ENCODE measurements at regions not wholly inside any gene's neighbourhood (a gene's known extent, or its start where the extent isn't known, plus 50 kb on each side); places are given as distances from the start of the nearest gene placed in this dataset.

DNA sequence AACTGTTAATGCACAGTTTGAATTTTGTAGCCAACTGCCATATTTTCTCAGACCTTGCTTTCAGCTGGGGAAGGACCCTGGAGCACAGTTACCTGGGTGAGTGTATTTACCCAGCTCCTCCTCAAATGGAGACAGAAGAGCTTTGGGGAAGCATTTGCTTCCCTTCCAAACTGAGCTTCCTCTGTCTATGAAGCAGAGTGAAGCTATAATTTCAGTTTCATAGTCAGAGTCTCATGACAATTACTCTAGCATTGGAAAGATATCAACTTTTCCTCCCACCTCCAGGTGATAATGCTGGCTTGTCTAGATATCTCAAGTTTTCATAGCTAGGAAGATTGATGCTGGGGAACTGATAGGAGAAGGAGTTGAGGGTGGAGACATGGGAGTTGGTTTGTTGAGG lies 406.4 kb upstream of the CLINT1 start:
- TF ChIP-seq POLR2AphosphoS5 (IDR thresholded peaks at IDR 0.05; ENCODE audit: borderline replicate concordance, low read depth, low read length) (no peak), EZH2 (IDR thresholded peaks at IDR 0.05) (no peak), FOXP2 (optimal IDR thresholded peaks at IDR 0.05; ENCODE audit: control extremely low read depth, extremely low read length, insufficient read depth) (no peak)

All from SK-N-MC (cell line).